WTC11 (cell line): ENCODE measurements at regions not wholly inside any gene's neighbourhood (a gene's known extent, or its start where the extent isn't known, plus 50 kb on each side); places are given as distances from the start of the nearest gene placed in this dataset.

Experiments
- ATAC-seq: fragments of 200-7000 bp; cut with Tn5 transposase; 2 replicates; pipeline ENCODE4 v1.10.0; 2021; ENCODE audit warnings: mild to moderate bottlenecking, moderate library complexity
- CTCF ChIA-PET: fragments of 300-600 bp; sonication (Branson Sonifier 250); formaldehyde crosslinking; loops from one replicate; lab custom pipeline; 2021; ENCODE audit warnings: antibody characterized with exemption; lab: Charles Lee
- POLR2A ChIA-PET: fragments of 350-600 bp; sonication (Branson Sonifier 250); formaldehyde crosslinking; loops from one replicate; lab custom pipeline; 2021; ENCODE audit warnings: antibody characterized with exemption; lab: Charles Lee
- DNase-seq: peaks from one replicate; pipeline ENCODE4 v3.0.0; 2021; ENCODE audit warnings: low spot score
- H3K27ac Mint-ChIP-seq: 2 replicates; pipeline ENCODE4 v1.8.0; 2021; ENCODE audit warnings: mixed read lengths
- H3K27me3 Mint-ChIP-seq: 2 replicates; pipeline ENCODE4 v1.8.0; 2021; ENCODE audit warnings: low read depth, mild to moderate bottlenecking, moderate library complexity, mixed read lengths
- H3K36me3 Mint-ChIP-seq: 2 replicates; pipeline ENCODE4 v1.8.0; 2021; ENCODE audit warnings: mixed read lengths
- H3K4me1 Mint-ChIP-seq: 2 replicates; pipeline ENCODE4 v1.8.0; 2022; ENCODE audit warnings: mixed read lengths
- H3K4me3 Mint-ChIP-seq: 2 replicates; pipeline ENCODE4 v1.8.0; 2021; ENCODE audit warnings: mild to moderate bottlenecking, moderate library complexity, mixed read lengths
- H3K9me3 Mint-ChIP-seq: 2 replicates; pipeline ENCODE4 v1.8.0; 2021; ENCODE audit warnings: mixed read lengths
- ATF1 ChIP-seq: sonication (generic); formaldehyde crosslinking; IDR thresholded peaks from 2 replicates; pipeline ENCODE4 v1.8.1; 2023; ENCODE audit warnings: mild to moderate bottlenecking, moderate library complexity, missing genetic modification reagents
- ATF2 ChIP-seq: sonication (generic); formaldehyde crosslinking; IDR thresholded peaks from 2 replicates; pipeline ENCODE4 v1.8.1; 2022; ENCODE audit warnings: low read depth, missing genetic modification reagents, borderline replicate concordance
- CREB1 ChIP-seq: sonication (generic); formaldehyde crosslinking; IDR thresholded peaks from 2 replicates; pipeline ENCODE4 v1.8.0; 2023; ENCODE audit warnings: mild to moderate bottlenecking, missing genetic modification reagents
- E2F5 ChIP-seq: sonication (generic); formaldehyde crosslinking; IDR thresholded peaks from 2 replicates; pipeline ENCODE4 v1.8.1; 2022; ENCODE audit warnings: mild to moderate bottlenecking, moderate library complexity, missing genetic modification reagents
- ETV6 ChIP-seq: sonication (generic); formaldehyde crosslinking; IDR thresholded peaks from 2 replicates; pipeline ENCODE4 v1.8.1; 2022; ENCODE audit warnings: mild to moderate bottlenecking, missing genetic modification reagents
- GTF2I ChIP-seq: fragments of 250-450 bp; sonication (Bioruptor Pico); conservative IDR thresholded peaks from 2 replicates; pipeline ENCODE4 v1.4.0; 2021; ENCODE audit warnings: mild to moderate bottlenecking
- HMGXB4 ChIP-seq: sonication (generic); formaldehyde crosslinking; IDR thresholded peaks from 2 replicates; pipeline ENCODE4 v1.8.1; 2023; ENCODE audit warnings: mild to moderate bottlenecking, moderate library complexity, missing genetic modification reagents
- IRF2 ChIP-seq: sonication (generic); formaldehyde crosslinking; IDR thresholded peaks from 2 replicates; pipeline ENCODE4 v1.8.0; 2022; ENCODE audit warnings: low read depth, missing genetic modification reagents, borderline replicate concordance
- MXD4 ChIP-seq: fragments of 250-450 bp; sonication (Bioruptor Pico); IDR thresholded peaks from 2 replicates; pipeline ENCODE4 v1.8.0; 2021; ENCODE audit warnings: mild to moderate bottlenecking, moderate library complexity, borderline replicate concordance
- NFE2L1 ChIP-seq: sonication (generic); formaldehyde crosslinking; IDR thresholded peaks from 2 replicates; pipeline ENCODE4 v1.8.1; 2023; ENCODE audit warnings: missing genetic modification reagents
- NFYB ChIP-seq: sonication (generic); formaldehyde crosslinking; conservative IDR thresholded peaks from 2 replicates; pipeline ENCODE4 v1.8.0; 2022; ENCODE audit warnings: low read depth, missing genetic modification reagents
- PREB ChIP-seq: sonication (generic); formaldehyde crosslinking; IDR thresholded peaks from 2 replicates; pipeline ENCODE4 v1.8.1; 2022; ENCODE audit warnings: mild to moderate bottlenecking, missing genetic modification reagents, moderate library complexity, borderline replicate concordance
- RELA ChIP-seq: sonication (generic); formaldehyde crosslinking; IDR thresholded peaks from 2 replicates; pipeline ENCODE4 v1.8.1; 2022; ENCODE audit warnings: missing genetic modification reagents, mild to moderate bottlenecking, borderline replicate concordance
- SP1 ChIP-seq: sonication (generic); formaldehyde crosslinking; conservative IDR thresholded peaks from 2 replicates; pipeline ENCODE4 v1.8.1; 2022; ENCODE audit warnings: missing genetic modification reagents
- TEAD4 ChIP-seq: sonication (generic); formaldehyde crosslinking; IDR thresholded peaks from 2 replicates; pipeline ENCODE4 v1.8.0; 2022; ENCODE audit warnings: mild to moderate bottlenecking, missing genetic modification reagents
- ZNF138 ChIP-seq: sonication (generic); formaldehyde crosslinking; conservative IDR thresholded peaks from 2 replicates; pipeline ENCODE4 v1.8.1; 2022; ENCODE audit warnings: mild to moderate bottlenecking, moderate library complexity, missing genetic modification reagents
- ZNF532 ChIP-seq: fragments of 250-450 bp; sonication (Bioruptor Pico); IDR thresholded peaks from 2 replicates; pipeline ENCODE4 v1.9.0; 2021; ENCODE audit warnings: mild to moderate bottlenecking, borderline replicate concordance

- POLR2A ChIA-PET: no interaction called here
- Mint-ChIP-seq H3K4me1 (peaks cover 4% of the 10 kb centered on the region; the same call in 1 of the 2 replicates), H3K27ac (no peak overlapping the region), H3K4me3 (no peak overlapping the region), H3K36me3 (peaks cover 3% of the 10 kb centered on the region), H3K27me3 (no peaks in the 10 kb centered on the region), H3K9me3 (peaks cover 14% of the 10 kb centered on the region)
- ATAC-seq: no peak
- TF ChIP-seq SP1 (CRISPR knock-in tag) (no peak), E2F5 (CRISPR knock-in tag) (no peak), ZNF138 (CRISPR knock-in tag) (no peak), PREB (no peak), ZNF532 (CRISPR knock-in tag) (no peak), GTF2I (CRISPR knock-in tag) (no peak), NFYB (CRISPR knock-in tag) (no peak), CREB1 (CRISPR knock-in tag) (no peak), IRF2 (CRISPR knock-in tag) (no peak), ETV6 (CRISPR knock-in tag) (no peak), MXD4 (CRISPR knock-in tag) (no peak)
- CTCF ChIA-PET: no interaction called here
- DNase-seq: no peak
Observed at GRCh38 chr5:31137676-31138075, 55.8 kb upstream of the CDH6 start.

GRCh38 chr5:31135542-31135941, 57.9 kb upstream of the CDH6 start:
- CTCF ChIA-PET: no interaction called here
- H3K27ac Mint-ChIP-seq: no peak overlapping the region
- no peak for ATAC-seq

More at GRCh38 chr5:31135542-31135941, 57.9 kb upstream of the CDH6 start:
- H3K9me3 Mint-ChIP-seq: peaks cover 14% of the 10 kb centered on the region
- peaks cover 3% of the 10 kb centered on the region for H3K36me3 Mint-ChIP-seq
- peaks cover 4% of the 10 kb centered on the region; the same call in 1 of the 2 replicates for H3K4me1 Mint-ChIP-seq
- no peak for DNase-seq
- POLR2A ChIA-PET: no interaction called here
- no peaks in the 10 kb centered on the region for H3K27me3 Mint-ChIP-seq
- no peak overlapping the region for H3K4me3 Mint-ChIP-seq
- TF ChIP-seq HMGXB4 (CRISPR knock-in tag) (no peak), NFE2L1 (CRISPR knock-in tag) (no peak), TEAD4 (CRISPR knock-in tag) (no peak), NFYB (CRISPR knock-in tag) (no peak), ATF1 (CRISPR knock-in tag) (no peak), ATF2 (CRISPR knock-in tag) (no peak), RELA (CRISPR knock-in tag) (no peak)
- TF ChIP-seq, all 79 proteins: peak for 0
